Adipose tissue (tissue), 3 donors: ENCODE measurements at regions not wholly inside any gene's neighbourhood (a gene's known extent, or its start where the extent isn't known, plus 50 kb on each side); places are given as distances from the start of the nearest gene placed in this dataset.

Experiments
- H3K27ac ChIP-seq: one replicate; pipeline ENCODE4 v1.5.1; 2013; ENCODE audit warnings: low read depth, low read length
- WGBS, 3 donors: extraction: QIAGEN DNeasy Blood & Tissue Kit; methylation state at CpG; one replicate each; pipeline ENCODE4 v1.1.7; 2013; 5-methylcytosine and 5-hydroxymethylcytosine counted together
- donor health status: healthy with polysubstance abuse.
- donor health status: Bipolar disorder and iron deficiency.
- donor health status: healthy.

DNA sequence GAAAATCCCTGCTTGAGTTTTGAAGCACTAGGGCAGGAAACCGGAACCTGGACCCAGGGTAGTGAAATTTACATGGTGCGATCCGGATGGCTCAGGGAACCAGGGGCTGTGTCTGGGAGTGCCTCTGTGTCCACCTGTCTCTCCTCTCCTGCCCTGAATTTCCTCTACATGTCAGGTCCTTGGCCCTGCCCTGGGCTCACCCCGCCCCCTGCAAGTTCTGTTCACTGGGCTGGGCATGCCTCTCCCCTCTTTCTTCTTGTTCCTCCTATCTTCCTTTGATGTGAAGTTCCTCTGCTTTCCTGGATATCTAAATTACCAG, 435.9 kb upstream of the RBMS3 start:
- 81 to 95% (median 92%) methylated on average over 4 of the region's 4 CpGs for WGBS, 3 donors
- no peak overlapping the region for H3K27ac ChIP-seq

DNA sequence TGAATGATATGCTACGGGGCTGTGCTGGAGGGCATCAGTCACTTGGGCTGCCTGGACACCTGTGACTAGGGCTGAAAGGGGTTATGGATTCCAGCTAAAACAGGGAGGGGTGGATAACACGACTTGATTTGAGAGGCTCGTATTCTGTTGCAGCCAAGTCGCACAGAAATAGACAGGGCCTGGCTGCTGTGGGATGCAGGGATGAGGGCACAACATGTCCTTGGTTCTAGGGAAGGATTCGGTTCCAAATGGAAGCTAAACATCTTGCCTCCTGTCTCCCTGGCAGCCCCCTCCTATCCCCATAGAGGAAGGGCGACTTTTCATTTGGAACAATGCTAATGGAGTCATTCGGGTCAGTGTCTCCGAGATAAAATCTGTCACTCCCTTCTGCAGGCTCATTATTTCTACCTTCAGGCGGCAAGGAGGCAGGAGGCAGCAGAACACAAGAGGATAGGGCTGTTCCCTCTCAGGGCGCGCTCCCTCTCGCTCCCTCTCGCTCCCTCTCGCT, 433.8 kb upstream of the RBMS3 start:
- H3K27ac ChIP-seq, result no peak overlapping the region
- WGBS, 3 donors, result 64 to 86% (median 81%) methylated on average over 14 of the region's 14 CpGs

- 71 to 77% (median 72%) methylated on average over 4 of the region's 4 CpGs for WGBS, 3 donors
- no peak overlapping the region for H3K27ac ChIP-seq
These were observed 433.1 kb upstream of the RBMS3 start for GRCh38 chr3:28847736-28848135.

DNA sequence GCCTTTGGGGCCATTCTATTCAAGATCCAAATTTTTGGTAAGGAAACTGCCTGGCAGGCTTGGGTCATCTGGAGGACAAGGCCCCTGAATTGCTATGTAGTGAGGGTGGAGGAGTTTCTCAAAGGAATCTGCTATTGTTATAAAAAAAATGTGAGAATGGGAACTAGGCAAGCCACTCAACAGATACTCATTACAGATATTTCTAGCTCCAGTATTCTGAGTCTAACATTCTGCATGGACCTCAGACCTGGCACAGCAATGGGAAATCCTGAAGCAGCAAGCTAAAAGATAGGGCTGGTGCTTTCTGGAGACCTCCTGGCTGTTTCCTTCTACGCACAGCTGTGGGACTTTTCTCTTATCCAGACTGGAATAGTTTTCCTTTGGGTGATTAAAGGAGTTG, 430.7 kb upstream of the RBMS3 start:
- WGBS, 3 donors, result 90 to 94% (median 91%) methylated on average over 1 of the region's 1 CpG
- no peak overlapping the region for H3K27ac ChIP-seq

- no peak overlapping the region for H3K27ac ChIP-seq
- 29 to 61% (median 53%) methylated on average over 1 of the region's 1 CpG for WGBS, 3 donors
These were observed 427.0 kb upstream of the RBMS3 start for GRCh38 chr3:28853830-28854229.

- WGBS, 3 donors, result 69 to 87% (median 80%) methylated on average over 3 of the region's 3 CpGs
- no peak overlapping the region for H3K27ac ChIP-seq
These were observed 424.1 kb upstream of the RBMS3 start for GRCh38 chr3:28856796-28857195.

- no peak overlapping the region for H3K27ac ChIP-seq
These were observed 421.0 kb upstream of the RBMS3 start for GRCh38 chr3:28859897-28860296.

DNA sequence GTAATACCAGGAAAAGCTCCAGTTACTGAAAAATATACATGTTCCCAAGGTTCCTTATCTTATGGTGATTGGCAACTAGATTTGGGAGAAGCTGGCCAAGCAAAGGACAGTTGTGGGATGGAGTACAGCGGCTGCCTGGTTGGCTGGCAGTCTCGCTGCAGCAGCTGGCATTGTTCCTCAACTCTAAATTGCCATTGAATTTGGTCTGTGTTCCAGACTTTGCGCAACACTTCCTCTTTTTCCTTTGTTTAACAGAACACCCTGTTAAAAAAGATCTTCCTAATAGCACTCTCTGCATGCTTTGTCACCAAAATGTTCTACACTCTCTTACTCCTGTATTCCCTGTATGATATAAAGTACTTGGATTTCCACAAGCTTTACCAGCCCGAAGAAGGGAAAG, 420.6 kb upstream of the RBMS3 start:
- WGBS, 3 donors, result 38 to 62% (median 38%) methylated on average over 4 of the region's 4 CpGs
- H3K27ac ChIP-seq, result no peak overlapping the region

- H3K27ac ChIP-seq, result no peak overlapping the region
- 90 to 96% (median 96%) methylated on average over 7 of the region's 7 CpGs for WGBS, 3 donors
These were observed 417.7 kb upstream of the RBMS3 start for GRCh38 chr3:28863186-28863585.

GRCh38 chr3:28867836-28868235, 413.0 kb upstream of the RBMS3 start:
- 16 to 65% (median 51%) methylated on average over 2 of the region's 2 CpGs for WGBS, 3 donors
- H3K27ac ChIP-seq, result no peak overlapping the region

GRCh38 chr3:28868897-28869296, 412.0 kb upstream of the RBMS3 start:
- WGBS, 3 donors, result 67 to 79% (median 72%) methylated on average over 2 of the region's 2 CpGs
- H3K27ac ChIP-seq, result no peak overlapping the region

DNA sequence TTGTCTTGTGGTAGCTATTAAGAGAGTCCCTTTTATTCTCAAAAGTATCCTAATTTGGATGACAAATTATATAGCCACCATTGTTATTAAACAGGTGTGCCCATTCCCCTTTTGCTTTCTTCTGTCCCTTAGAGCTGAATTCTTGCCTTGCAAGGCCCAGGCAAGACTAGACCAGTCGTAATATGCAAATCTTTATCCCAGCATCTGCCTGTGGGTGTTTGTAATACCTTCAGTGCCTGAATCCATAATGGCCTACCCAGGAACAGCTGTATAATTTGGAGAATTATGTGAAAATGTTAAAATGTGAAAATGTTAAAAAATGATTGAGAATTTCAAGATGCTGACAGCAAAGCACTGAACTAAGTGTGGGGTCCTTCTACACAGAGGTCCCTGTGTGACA, 403.0 kb upstream of the RBMS3 start:
- 61 to 87% (median 84%) methylated on average over 1 of the region's 1 CpG for WGBS, 3 donors
- H3K27ac ChIP-seq, result no peak overlapping the region

GRCh38 chr3:28890373-28890772, 390.5 kb upstream of the RBMS3 start:
- 48 to 59% (median 49%) methylated on average over 1 of the region's 1 CpG for WGBS, 3 donors

GRCh38 chr3:28891485-28891884, 389.4 kb upstream of the RBMS3 start:
- 84 to 93% (median 93%) methylated on average over 4 of the region's 4 CpGs for WGBS, 3 donors
- H3K27ac ChIP-seq, result no peak overlapping the region

More at GRCh38 chr3:28890373-28890772, 390.5 kb upstream of the RBMS3 start:
- no peak overlapping the region for H3K27ac ChIP-seq

DNA sequence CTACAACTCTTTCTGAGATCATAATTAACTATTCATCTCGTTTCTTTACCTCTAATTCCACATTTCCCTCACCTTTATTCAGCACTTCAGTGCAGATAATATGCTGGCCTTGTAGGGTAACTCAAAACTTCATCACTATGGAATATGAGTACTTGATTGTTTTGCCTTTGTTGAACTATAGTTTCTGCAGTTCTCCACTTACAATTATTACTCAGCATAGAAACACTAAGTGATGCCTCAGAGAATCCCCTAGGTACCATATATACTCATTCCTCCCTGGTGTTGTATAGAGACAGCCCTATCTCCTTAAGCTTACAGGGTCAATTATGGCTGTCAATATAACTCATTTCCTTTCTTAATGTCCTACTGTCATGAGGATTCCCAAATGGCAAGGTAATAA, 380.6 kb upstream of the RBMS3 start:
- 37 to 60% (median 50%) methylated on average over 1 of the region's 1 CpG for WGBS, 3 donors
- H3K27ac ChIP-seq, result no peak overlapping the region

- H3K27ac ChIP-seq, result no peak overlapping the region
These were observed 379.9 kb upstream of the RBMS3 start for GRCh38 chr3:28901018-28901417.

DNA sequence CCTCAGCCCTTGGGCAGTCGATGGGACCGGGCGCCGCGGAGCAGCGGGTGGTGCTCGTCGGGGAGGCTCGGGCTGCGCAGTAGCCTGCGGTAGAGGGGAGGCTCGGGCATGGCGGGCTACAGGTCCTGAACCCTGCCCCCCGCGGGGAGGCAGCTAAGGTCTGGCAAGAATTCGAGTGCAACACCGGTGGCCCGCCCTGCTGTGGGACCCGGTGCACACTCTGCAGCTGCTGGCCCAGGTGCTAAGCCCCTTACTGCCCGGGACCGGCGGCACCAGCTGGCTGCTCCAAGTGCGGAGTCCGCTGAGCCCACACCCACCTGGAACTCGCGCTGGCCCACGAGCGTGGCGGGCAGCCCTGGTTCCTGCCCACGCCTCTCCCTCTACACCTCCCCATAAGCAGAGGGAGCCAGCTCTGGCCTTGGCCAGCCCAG, 377.7 kb upstream of the RBMS3 start:
- H3K27ac ChIP-seq, result no peak overlapping the region
- 93 to 97% (median 95%) methylated on average over 28 to 30 of the region's 30 CpGs for WGBS, 3 donors

GRCh38 chr3:28905798-28906197, 375.1 kb upstream of the RBMS3 start:
- WGBS, 3 donors, result 56 to 64% (median 56%) methylated on average over 3 of the region's 3 CpGs
- no peak overlapping the region for H3K27ac ChIP-seq

DNA sequence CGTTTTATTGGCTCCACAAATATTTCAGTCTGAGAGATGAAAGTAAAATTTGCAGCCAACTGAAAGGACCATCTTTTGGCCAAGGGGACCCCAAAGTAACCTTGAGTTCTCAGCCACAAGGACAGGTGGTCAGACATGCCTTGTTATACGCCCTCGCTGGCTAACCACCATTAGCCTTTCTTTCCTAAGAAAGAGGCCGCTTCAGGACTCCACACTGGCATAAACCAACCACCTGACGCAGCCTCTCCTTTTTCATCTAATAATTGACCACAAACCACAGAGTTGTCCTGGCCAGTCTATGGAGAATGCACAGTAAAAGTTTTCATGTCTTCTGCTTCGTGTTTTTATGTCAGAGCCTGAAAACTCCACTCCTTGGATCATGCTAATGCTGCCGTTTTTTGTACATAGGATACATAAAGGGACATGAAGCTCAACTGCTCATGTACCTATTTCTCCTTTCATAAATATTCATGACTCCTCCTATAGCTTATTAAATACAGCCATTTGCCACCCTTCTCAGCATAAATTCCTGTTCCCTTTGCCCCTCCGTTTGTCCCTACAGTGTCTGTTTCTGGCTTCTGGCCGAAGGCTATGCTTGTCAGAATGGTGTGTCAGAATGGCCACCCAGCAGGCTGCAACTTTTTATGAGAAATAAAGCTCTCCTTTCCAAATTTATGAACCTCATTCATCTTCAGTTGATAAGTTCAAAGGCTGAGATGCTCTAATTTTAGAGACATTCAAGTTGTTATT, 374.1 kb upstream of the RBMS3 start:
- 72 to 86% (median 81%) methylated on average over 9 of the region's 9 CpGs for WGBS, 3 donors
- H3K27ac ChIP-seq, result no peak overlapping the region

DNA sequence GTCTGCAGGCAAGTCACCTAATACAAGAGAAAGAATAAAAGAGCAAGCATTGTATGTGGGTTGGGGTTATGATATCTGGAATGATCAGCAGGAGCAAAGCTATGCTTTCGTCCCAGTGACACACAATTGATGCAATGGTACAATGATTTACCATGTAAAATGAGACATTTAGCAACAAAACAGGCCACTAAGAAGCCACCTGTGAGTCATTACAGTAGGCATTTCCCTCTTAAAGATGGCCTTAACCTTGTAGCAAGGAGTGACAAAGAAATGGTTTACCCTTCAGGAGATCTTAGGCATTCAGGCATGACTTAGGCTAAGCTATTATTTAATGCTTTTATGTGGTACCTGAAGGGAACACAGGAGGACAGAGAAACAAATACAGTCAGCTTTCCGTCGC, 373.3 kb upstream of the RBMS3 start:
- 81 to 96% (median 95%) methylated on average over 3 of the region's 3 CpGs for WGBS, 3 donors
- H3K27ac ChIP-seq, result no peak overlapping the region
